ENCODE measurements at regions not wholly inside any gene's neighbourhood (a gene's known extent, or its start where the extent isn't known, plus 50 kb on each side); places are given as distances from the start of the nearest gene placed in this dataset.
A peak's percentile ranks its signal among the peaks of the same experiment; 100 is the strongest.

DNA sequence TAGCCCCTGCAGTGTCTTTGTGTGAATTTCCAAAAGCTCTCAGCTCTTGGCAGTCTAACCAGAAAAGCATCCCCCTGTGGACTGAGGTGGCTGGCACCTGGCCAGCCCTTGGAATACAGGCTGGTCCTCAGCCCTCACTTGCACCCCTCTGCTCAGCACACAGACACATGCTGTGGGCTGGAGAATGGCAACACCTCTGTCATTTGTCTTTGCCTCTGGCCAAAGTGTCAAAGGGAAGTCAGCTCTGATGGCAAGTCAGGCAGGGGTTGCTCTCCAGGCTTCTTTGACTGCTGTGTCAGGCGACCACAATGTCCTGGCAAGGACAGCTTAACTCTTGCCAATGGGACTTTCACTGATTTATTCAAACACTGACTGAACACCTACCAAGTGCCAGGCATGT lies 724.8 kb downstream of the INHBA start:
- no peak for ATAC-seq (replicated peaks)
- Mint-ChIP-seq H3K4me3 (no peak overlapping the region), H3K9me3 (peaks cover 0 to 3% of the 10 kb centered on the region in 2 donors)

DNA sequence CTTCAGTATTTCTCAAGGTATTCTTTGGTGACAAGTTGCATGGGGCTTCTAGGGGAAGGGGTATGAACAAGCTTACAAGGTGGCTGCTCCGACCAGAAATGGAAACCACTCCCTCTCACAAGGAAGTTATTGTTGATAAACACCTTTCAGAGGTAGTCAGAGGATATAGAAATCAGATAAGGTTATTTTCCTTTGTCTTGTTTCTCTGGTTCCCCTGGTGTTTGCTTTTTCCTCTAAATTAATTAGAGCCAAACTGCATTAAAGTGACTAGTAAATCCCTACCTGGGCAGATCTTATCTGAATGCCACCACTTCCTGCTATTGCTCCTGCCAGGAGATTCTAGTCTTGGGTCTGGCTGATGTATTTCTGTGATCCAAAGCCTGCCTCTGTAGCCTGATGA lies 725.4 kb downstream of the INHBA start:
- no peak overlapping the region for H3K27ac Mint-ChIP-seq
- no peaks in the 10 kb centered on the region for H3K4me1 Mint-ChIP-seq
- H3K4me3 Mint-ChIP-seq, result no peak overlapping the region
- peaks cover 0 to 3% of the 10 kb centered on the region in 2 donors for H3K9me3 Mint-ChIP-seq
- DNase-seq (no peak), ATAC-seq (replicated peaks) (no peak)
- H3K27me3 Mint-ChIP-seq, result no peaks in the 10 kb centered on the region
- H3K36me3 Mint-ChIP-seq, result no peaks in the 10 kb centered on the region

More for the DNA sequence above, 724.8 kb downstream of the INHBA start:
- Mint-ChIP-seq H3K27me3 (no peaks in the 10 kb centered on the region), H3K36me3 (no peaks in the 10 kb centered on the region), H3K4me1 (no peaks in the 10 kb centered on the region), H3K27ac (no peak overlapping the region)
- DNase-seq, result no peak

DNA sequence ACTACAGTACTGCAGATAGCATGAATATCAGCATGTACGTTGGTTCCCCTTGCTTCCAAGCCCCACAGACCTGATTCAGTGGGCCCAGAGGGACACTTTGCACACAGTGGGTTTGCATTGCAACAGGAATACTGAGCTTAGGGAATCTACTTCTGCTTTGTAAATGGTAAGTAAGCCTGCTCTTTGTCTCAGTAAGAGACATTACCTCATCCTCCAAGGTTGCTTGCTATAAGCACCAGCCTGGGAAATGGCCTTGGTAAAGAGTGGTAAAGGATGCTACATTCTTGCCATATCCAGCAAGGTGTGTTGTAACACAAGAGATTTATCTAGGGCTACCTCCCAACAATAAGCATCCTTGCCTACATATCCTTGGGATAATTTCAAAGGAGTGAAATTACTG lies 730.5 kb downstream of the INHBA start:
- no peak for ATAC-seq (replicated peaks)
- no peak overlapping the region for H3K4me3 Mint-ChIP-seq
- no peaks in the 10 kb centered on the region for H3K4me1 Mint-ChIP-seq

DNA sequence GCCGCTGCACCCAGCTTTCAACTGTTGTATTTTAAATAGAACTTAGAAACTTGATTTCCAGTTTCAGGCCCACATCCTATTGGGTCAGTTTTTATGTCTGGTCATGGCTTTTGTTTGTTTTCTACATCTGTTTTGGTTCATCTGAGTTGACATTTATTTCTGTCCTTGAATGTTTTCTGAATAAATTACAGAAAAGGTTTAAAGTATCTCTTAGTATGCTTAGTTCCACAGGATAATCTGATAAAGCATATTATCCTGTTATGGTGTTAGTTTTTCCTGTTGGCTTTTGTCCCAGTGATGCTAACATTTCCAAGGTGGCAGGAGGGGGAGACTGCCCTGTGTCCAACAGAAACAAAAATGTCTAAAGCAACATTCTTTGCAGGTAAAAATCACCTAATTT lies 733.2 kb downstream of the INHBA start:
- Mint-ChIP-seq H3K9me3 (no peaks in the 10 kb centered on the region), H3K27ac (no peak overlapping the region), H3K4me3 (no peak overlapping the region), H3K36me3 (no peaks in the 10 kb centered on the region), H3K27me3 (peaks cover 0 to 8% of the 10 kb centered on the region in 2 donors), H3K4me1 (no peaks in the 10 kb centered on the region)
- ATAC-seq (replicated peaks), result no peak
- no peak for DNase-seq

More for the DNA sequence above, 730.5 kb downstream of the INHBA start:
- no peaks in the 10 kb centered on the region for H3K36me3 Mint-ChIP-seq
- no peaks in the 10 kb centered on the region for H3K27me3 Mint-ChIP-seq
- no peaks in the 10 kb centered on the region for H3K9me3 Mint-ChIP-seq
- no peak for DNase-seq
- H3K27ac Mint-ChIP-seq, result no peak overlapping the region

DNA sequence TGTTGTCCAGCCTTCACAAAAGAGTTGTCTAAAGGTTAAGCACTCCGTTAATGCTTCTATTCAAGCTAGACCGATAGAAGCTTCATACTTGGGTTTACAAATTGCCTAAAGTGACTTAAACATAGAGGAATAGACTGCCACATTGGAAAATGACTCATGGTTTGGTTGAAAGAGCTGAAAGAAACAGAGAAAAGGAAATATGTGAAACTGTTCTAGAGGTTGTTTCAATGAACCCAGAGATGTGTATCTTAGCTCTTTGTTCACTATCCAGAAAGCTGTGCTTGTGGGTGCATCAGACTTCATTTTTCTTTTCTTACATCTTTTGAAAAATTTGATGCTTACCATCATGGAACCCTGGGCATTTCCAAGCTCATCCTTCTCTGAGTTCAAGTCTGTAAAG lies 736.2 kb downstream of the INHBA start:
- Mint-ChIP-seq H3K27ac (peak overlapping the region; percentile 77), H3K4me1 (no peaks in the 10 kb centered on the region), H3K9me3 (peaks cover under 1 to 4% of the 10 kb centered on the region in 2 donors), H3K27me3 (peaks cover 0 to 8% of the 10 kb centered on the region in 2 donors), H3K36me3 (no peaks in the 10 kb centered on the region), H3K4me3 (no peak overlapping the region)
- ATAC-seq (replicated peaks) (no peak), DNase-seq (no peak)

DNA sequence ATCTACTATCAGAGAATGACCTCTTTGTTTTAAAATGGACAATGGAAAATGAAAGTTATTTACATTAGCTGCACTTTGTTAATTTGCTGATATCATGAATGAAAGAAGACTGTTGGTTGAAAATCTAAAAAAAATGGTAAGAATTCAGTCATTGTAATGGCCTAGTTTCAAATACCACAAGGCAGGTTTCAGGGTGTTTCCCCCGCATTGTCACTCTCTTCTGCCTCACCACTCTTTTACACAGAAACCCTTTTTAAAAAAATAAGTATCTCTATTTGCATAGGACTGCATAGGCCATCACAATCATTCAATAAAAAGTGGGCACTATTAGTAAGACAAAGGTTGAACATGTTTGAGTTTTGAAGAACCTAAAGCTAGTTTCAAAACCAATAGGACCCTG lies 737.1 kb downstream of the INHBA start:
- ATAC-seq (replicated peaks) (no peak), DNase-seq (no peak)
- H3K4me3 Mint-ChIP-seq, result no peak overlapping the region
- peaks cover 3 to 4% of the 10 kb centered on the region in 2 donors for H3K9me3 Mint-ChIP-seq
- H3K36me3 Mint-ChIP-seq, result no peaks in the 10 kb centered on the region
- H3K4me1 Mint-ChIP-seq, result no peaks in the 10 kb centered on the region
- H3K27ac Mint-ChIP-seq, result no peak overlapping the region
- H3K27me3 Mint-ChIP-seq, result peaks cover 0 to 8% of the 10 kb centered on the region in 2 donors

DNA sequence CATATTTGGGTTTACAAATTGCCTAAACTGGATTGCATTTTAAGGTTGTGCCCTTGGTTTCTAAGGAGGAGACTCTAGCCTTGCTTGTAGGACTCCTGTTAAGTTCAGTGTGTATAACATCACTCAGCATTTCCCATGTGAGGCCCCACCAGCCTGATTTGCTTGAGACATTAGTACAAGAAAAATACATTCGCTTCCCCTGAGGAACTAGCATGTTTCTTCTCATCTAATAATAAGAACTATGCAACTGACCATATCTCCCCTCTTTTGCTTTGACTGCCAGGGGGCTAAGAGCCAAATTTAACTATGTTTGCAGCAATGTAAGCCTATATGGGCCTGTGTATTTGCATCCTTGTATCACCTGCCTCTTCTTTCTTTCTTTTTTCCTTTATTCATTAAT lies 737.9 kb downstream of the INHBA start:
- peaks cover 3 to 4% of the 10 kb centered on the region in 2 donors for H3K9me3 Mint-ChIP-seq
- no peaks in the 10 kb centered on the region for H3K36me3 Mint-ChIP-seq
- H3K27ac Mint-ChIP-seq, result no peak overlapping the region
- no peak overlapping the region for H3K4me3 Mint-ChIP-seq
- H3K27me3 Mint-ChIP-seq, result peaks cover 0 to 9% of the 10 kb centered on the region in 2 donors
- no peak for DNase-seq
- no peak for ATAC-seq (replicated peaks)
- no peaks in the 10 kb centered on the region for H3K4me1 Mint-ChIP-seq

DNA sequence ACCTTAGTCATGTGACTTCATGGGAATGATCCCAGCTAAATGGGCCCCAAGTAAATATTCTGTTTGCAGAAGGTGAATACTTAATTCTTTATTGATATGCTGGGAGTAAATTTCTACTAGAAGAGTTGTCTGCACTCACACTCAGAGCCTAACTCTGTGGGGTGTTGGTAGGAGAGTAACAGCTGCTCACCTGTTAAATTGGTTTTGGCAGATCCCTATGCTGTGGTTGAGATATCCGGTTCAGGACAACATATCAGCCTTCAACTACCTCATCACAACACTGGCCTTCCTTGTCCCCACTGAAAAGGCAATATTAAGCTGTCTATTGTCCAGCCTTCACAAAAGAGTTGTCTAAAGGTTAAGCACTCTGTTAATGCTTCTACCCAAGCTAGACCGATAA lies 738.3 kb downstream of the INHBA start:
- Mint-ChIP-seq H3K4me3 (no peak overlapping the region), H3K9me3 (peaks cover 3 to 4% of the 10 kb centered on the region in 2 donors), H3K27ac (no peak overlapping the region), H3K4me1 (no peaks in the 10 kb centered on the region), H3K27me3 (peaks cover 0 to 12% of the 10 kb centered on the region in 2 donors), H3K36me3 (no peaks in the 10 kb centered on the region)
- ATAC-seq (replicated peaks), result no peak
- DNase-seq, result no peak

DNA sequence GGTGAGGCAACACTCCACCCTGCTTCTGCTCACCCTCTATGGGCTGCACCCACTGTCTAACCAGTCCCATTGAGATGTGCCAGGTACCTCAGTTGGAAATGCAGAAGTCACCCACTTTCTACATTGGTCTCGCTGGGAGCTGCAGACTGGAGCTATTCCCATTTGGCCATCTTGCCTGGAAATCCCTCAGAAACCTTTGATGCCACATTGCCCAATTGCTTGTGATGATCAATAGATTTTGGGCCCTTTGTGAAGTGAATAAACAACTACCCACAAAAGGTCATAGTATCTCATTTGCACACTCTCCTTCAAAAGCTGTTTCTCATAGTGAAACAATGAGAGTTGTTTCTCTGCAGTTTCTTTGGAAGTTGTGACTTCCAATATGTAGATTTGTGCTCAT lies 742.9 kb downstream of the INHBA start:
- H3K4me3 Mint-ChIP-seq, result no peak overlapping the region
- H3K4me1 Mint-ChIP-seq, result no peaks in the 10 kb centered on the region
- H3K9me3 Mint-ChIP-seq, result peaks cover 6 to 8% of the 10 kb centered on the region in 2 donors
- H3K36me3 Mint-ChIP-seq, result no peaks in the 10 kb centered on the region
- no peak for ATAC-seq (replicated peaks)
- no peak overlapping the region for H3K27ac Mint-ChIP-seq
- peaks cover 0 to 4% of the 10 kb centered on the region in 2 donors for H3K27me3 Mint-ChIP-seq
- no peak for DNase-seq

DNA sequence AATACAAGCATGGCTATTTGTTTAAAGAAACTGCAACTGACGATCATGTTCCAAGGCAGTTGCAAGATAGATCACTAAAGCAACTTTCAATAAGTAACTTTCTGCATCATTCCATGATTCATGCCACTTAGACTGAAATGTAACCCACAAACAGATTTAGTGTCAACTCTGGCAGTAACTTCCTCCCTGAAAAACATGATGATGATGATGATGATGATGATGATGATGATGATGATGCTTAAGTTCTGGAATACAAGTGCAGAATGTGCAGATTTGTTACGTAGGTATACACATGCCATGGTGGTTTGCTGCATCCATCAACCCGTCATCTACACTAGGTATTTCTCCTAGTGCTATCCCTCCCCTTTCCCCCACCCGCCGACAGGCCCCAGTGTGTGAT lies 754.7 kb downstream of the INHBA start:
- Mint-ChIP-seq H3K27me3 (peaks cover 0 to 4% of the 10 kb centered on the region in 2 donors), H3K27ac (no peak overlapping the region), H3K36me3 (peaks cover 1 to 7% of the 10 kb centered on the region in 2 donors), H3K4me3 (no peak overlapping the region), H3K4me1 (no peaks in the 10 kb centered on the region), H3K9me3 (peaks cover 29 to 33% of the 10 kb centered on the region in 2 donors)
- ATAC-seq (replicated peaks) (no peak), DNase-seq (no peak)

DNA sequence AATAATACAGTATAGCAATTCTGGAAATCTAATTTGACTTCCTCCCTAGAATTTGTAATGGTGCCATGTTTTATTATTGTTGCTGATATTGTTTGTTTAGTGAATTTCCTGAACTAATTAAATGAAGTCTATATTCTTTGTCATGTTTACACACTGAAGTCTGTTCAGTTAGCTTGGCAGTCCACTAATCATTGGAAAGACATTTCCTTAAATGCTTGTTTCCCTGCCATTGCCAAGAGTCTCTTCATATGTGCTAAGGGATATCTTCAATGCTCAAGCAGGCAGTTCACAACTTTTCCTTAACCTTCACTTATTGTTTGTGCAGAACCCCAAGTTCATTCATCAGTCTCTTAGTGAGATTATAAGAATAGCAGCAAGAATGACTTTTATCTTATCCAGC lies 755.3 kb downstream of the INHBA start:
- H3K4me1 Mint-ChIP-seq, result no peaks in the 10 kb centered on the region
- no peak for DNase-seq
- H3K9me3 Mint-ChIP-seq, result peaks cover 27 to 34% of the 10 kb centered on the region in 2 donors
- no peaks in the 10 kb centered on the region for H3K27me3 Mint-ChIP-seq
- H3K27ac Mint-ChIP-seq, result no peak overlapping the region
- H3K36me3 Mint-ChIP-seq, result peaks cover 0 to 7% of the 10 kb centered on the region in 2 donors
- ATAC-seq (replicated peaks), result no peak
- H3K4me3 Mint-ChIP-seq, result no peak overlapping the region

DNA sequence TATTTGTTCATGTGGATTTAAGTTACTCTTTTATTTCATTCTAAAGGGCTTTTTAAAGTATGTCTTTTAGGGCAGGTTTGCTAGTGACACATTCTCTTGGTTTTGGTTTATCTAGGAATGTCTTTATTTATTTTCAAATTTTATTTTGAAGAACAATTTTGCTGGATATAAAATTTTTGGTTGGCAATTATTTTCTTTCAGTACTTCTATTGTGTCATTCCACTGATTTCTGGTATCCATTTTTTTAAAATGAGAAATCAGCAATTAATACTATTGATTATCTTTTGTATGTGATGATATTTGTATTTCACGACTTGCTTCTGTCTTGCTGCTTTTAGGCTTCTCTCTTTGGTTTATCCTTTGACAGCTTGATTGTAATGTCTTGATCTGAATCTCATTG lies 756.3 kb downstream of the INHBA start:
- Mint-ChIP-seq H3K36me3 (peaks cover 0 to 7% of the 10 kb centered on the region in 2 donors), H3K27ac (no peak overlapping the region), H3K4me1 (no peaks in the 10 kb centered on the region), H3K4me3 (no peak overlapping the region), H3K27me3 (no peaks in the 10 kb centered on the region), H3K9me3 (peaks cover 27 to 35% of the 10 kb centered on the region in 2 donors)
- DNase-seq (no peak), ATAC-seq (replicated peaks) (no peak)

DNA sequence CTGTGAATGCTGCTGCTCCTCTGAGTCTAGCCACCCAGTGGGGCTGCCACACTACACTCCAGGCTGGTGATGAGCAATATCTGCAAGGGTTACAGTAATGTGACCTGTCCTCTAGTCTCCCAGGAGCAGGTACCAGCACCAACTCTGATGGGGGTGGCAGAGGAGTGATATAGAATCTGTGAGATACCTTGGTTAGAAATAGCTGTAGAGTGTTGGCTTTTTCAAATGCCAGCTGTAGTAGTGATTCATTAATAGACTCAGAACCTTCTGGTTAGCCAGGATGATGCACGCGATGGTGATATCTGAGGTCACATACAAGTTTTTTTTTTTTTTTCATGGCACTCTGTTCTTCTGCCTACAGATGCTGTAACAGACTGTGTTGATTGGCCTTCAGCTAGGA lies 757.1 kb downstream of the INHBA start:
- H3K36me3 Mint-ChIP-seq, result peaks cover 0 to 7% of the 10 kb centered on the region in 2 donors
- ATAC-seq (replicated peaks), result no peak
- no peak overlapping the region for H3K4me3 Mint-ChIP-seq
- DNase-seq, result no peak
- H3K27ac Mint-ChIP-seq, result no peak overlapping the region
- peaks cover 28 to 31% of the 10 kb centered on the region in 2 donors for H3K9me3 Mint-ChIP-seq
- no peaks in the 10 kb centered on the region for H3K27me3 Mint-ChIP-seq
- H3K4me1 Mint-ChIP-seq, result no peaks in the 10 kb centered on the region

DNA sequence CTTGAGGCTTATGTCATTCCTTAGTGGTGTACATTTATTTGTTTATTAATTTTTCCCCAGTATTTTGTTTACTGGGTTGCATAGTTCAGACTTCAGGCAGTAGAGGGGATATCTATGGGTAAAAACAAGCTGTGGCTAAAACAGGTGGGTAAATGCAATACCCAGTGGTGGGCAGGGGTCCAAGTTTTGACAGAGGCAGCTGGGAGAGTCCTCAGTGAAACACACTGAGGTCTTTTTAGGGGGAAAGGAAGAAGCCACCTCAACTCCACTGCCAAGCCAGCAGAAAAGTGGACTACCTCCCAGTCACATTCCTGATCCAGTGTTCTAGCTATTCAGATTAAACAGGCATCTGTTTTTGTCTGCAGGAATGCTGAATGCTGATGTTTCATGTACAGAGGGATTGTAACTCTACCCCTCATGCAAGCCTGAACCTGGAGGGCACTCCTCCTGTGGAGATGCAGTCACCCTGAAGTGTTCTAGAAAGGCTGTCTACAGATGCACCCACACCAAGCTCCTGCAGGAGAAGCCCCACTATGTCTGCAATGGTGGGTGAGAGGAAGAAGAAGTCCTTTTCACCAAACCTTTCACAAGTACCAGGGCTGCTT lies 757.8 kb downstream of the INHBA start:
- H3K36me3 Mint-ChIP-seq, result peaks cover 0 to 7% of the 10 kb centered on the region in 2 donors
- no peak overlapping the region for H3K27ac Mint-ChIP-seq
- DNase-seq (no peak), ATAC-seq (replicated peaks) (no peak)
- H3K27me3 Mint-ChIP-seq, result no peaks in the 10 kb centered on the region
- H3K9me3 Mint-ChIP-seq, result peaks cover 29 to 31% of the 10 kb centered on the region in 2 donors
- H3K4me1 Mint-ChIP-seq, result no peaks in the 10 kb centered on the region
- no peak overlapping the region for H3K4me3 Mint-ChIP-seq

DNA sequence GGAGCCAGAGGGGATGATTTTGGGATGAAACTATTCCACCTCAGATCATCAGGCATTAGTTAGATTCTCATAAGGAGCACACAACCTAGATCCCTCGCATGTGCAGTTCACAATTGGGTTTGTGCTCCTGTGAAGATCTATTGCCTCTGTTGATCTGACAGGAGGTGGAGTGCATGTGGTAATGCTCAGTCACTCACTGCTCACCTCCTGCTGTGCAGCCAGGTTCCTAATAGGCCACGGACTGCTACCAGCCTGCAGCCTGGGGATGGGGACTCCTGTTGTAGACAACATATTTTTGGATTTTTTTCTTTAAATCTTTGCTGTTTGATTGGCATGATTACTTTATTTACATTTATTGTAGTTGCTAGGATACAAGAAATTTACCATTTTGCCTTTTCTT lies 765.0 kb downstream of the INHBA start:
- Mint-ChIP-seq H3K4me3 (no peak overlapping the region), H3K36me3 (no peaks in the 10 kb centered on the region), H3K27me3 (no peaks in the 10 kb centered on the region), H3K4me1 (no peaks in the 10 kb centered on the region), H3K9me3 (peaks cover 10 to 11% of the 10 kb centered on the region in 2 donors), H3K27ac (no peak overlapping the region)
- ATAC-seq (replicated peaks) (no peak), DNase-seq (no peak)

DNA sequence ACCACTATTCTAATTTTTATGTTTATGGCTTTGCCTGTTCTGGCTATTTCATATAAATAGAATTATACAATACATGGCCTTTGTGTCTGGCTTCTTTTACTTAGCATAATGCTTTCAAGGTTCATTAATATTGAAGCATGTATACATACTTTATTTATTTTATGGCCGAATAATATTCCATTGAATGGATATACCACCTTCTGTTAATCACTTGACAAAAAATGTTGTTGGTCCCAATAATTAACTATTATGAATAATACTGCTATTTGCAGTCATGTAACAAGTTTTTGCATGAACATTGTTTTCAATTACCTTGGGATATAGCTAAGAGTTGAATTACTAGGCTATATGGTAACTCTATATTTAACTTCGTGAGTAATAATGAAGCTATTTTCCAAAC lies 767.5 kb downstream of the INHBA start:
- no peaks in the 10 kb centered on the region for H3K36me3 Mint-ChIP-seq
- H3K4me1 Mint-ChIP-seq, result no peaks in the 10 kb centered on the region
- peaks cover 0 to 5% of the 10 kb centered on the region in 2 donors for H3K27me3 Mint-ChIP-seq
- H3K27ac Mint-ChIP-seq, result no peak overlapping the region
- no peak overlapping the region for H3K4me3 Mint-ChIP-seq
- no peak for ATAC-seq (replicated peaks)
- DNase-seq, result no peak
- H3K9me3 Mint-ChIP-seq, result peaks cover 6% of the 10 kb centered on the region in 2 donors

Data from stimulated activated naive B cell treated with anti-CD40 and anti-IgM and Interleukin-4, amounts not matched to agents 10 μg/mL and 1 μg/mL and 100 μg/mL, for 72 hours (primary cell).